GM18870 (cell line): ENCODE measurements at regions not wholly inside any gene's neighbourhood (a gene's known extent, or its start where the extent isn't known, plus 50 kb on each side); places are given as distances from the start of the nearest gene placed in this dataset.
A peak's percentile ranks its signal among the peaks of the same experiment; 100 is the strongest.

Experiments used
- ATAC-seq: cut with Tn5 transposase; IDR thresholded peaks from one replicate; pipeline ENCODE4 v1.9.1; 2021; ENCODE audit warnings: moderate library complexity; ENCODE audit not compliant: unreplicated experiment

GRCh38 chr18:43635397-43635796 is 358.1 kb upstream of the SYT4 start:
- no peak for ATAC-seq

GRCh38 chr18:43642727-43643330 is 365.5 kb upstream of the SYT4 start:
- no peak for ATAC-seq

DNA sequence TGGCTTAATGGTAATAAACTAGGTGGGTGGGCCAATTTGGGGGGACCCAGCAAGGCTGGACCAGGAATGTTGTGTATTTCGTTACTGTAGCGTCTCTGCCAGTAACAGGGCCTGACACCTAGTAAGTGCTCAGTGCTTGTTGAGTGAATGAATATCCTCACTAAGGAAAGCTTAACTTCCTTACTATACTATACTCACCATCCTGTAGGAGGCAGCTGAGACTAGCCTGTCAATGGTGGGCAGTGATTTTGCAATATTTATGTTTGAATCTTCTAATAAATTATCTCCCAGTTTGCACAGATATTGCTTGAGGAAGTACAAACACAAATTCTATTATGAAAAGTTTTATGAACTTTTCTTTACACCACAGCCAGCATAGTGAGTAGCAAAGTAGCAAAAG is 370.7 kb upstream of the SYT4 start:
- no peak for ATAC-seq

- ATAC-seq: no peak
These were observed 372.5 kb upstream of the SYT4 start for GRCh38 chr18:43649649-43650357.

GRCh38 chr18:43650426-43650825 is 373.1 kb upstream of the SYT4 start:
- no peak for ATAC-seq

GRCh38 chr18:43651057-43651456 is 373.8 kb upstream of the SYT4 start:
- no peak for ATAC-seq

- no peak for ATAC-seq
These were observed 379.3 kb upstream of the SYT4 start for GRCh38 chr18:43656547-43656946.

DNA sequence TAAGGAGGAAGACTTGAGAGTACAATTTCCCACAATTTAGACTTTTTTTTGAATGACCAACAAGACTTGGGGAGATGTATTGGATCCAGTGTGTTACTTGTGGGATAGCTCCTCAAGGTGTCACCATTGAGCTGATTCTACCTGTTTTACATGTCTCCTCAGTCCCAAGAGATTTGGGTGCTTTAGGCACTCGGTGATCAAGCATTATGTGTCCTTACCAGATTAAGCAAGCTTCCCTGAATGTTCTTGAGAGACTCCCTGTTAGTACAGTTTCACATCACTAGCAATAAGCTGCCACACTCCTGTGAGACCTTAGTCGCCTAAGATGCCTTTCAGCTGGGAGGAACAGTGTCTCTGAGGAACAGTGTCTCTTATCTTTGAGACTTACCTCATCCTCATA is 384.3 kb upstream of the SYT4 start:
- ATAC-seq: peak; percentile 81

GRCh38 chr18:43662657-43663056 is 385.4 kb upstream of the SYT4 start:
- ATAC-seq: no peak

GRCh38 chr18:43663159-43663558 is 385.9 kb upstream of the SYT4 start:
- ATAC-seq: no peak

- no peak for ATAC-seq
These were observed 387.3 kb upstream of the SYT4 start for GRCh38 chr18:43664487-43665008.

- no peak for ATAC-seq
These were observed 388.0 kb upstream of the SYT4 start for GRCh38 chr18:43665105-43665788.

GRCh38 chr18:43668866-43669265 is 391.6 kb upstream of the SYT4 start:
- ATAC-seq: no peak

- no peak for ATAC-seq
These were observed 394.1 kb upstream of the SYT4 start for GRCh38 chr18:43671431-43671830.

DNA sequence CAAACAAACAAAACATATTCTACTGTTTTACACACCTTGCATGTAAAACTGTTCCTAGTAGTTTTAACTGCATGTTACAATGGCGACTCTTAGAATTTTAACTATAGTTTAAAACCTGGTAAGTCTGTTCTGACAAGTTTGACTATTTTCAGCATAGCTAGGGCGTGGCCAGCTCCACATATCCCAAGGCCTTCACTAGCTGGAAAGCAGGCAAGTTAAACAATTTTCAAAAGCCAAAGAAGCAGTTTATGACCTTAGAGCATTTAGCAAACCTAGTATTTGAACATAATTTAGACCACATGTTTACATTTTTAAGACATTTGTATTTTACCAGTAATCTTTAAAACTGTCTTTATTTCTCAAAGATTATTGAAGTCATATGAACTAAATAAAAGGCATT is 402.8 kb upstream of the SYT4 start:
- no peak for ATAC-seq

DNA sequence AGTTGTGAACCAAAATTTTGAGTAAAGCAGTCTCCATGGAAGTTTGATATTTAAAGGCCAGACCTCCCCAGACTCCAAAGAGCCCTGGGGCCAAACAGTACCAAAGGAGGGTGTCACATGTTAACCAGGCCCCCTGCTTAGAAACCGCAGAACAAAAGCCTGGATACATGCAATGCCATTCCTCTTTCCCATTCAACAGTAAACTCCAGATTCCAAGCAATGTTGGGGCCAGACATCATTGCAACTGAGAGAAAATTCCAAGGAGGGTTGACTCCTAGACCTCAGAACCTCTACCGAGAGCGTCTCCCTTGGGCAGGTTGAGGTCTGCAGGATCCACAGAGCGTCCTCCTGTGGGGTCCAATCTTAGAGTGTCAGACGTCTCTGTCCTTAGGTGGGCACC is 404.4 kb upstream of the SYT4 start:
- ATAC-seq: no peak

DNA sequence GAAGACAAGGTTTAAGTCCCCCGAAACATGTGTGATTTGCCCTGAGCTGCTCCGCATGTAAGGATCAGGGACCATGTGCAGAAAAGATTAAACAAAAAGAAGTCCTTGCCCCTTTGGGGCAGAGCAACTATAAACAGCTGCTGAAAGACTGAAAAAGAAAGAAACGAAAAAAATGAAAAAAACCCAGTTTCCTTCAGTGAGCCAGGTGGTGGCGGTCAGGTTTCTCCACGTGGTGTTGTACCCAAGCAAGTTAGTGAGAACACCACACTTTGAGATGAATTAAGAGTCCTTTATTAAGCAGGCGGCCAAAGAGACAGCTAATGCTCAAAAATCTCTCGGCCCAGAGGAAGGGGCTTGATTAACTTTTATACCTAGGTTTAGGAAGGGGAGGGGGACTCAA is 404.9 kb upstream of the SYT4 start:
- no peak for ATAC-seq

GRCh38 chr18:43686709-43687108 is 409.4 kb upstream of the SYT4 start:
- no peak for ATAC-seq

- ATAC-seq: no peak
These were observed 414.9 kb upstream of the SYT4 start for GRCh38 chr18:43692099-43692690.

GRCh38 chr18:43702399-43702798 is 425.1 kb upstream of the SYT4 start:
- ATAC-seq: no peak

GRCh38 chr18:43703050-43703449 is 425.8 kb upstream of the SYT4 start:
- ATAC-seq: no peak

- ATAC-seq: no peak
These were observed 428.6 kb upstream of the SYT4 start for GRCh38 chr18:43705850-43706249.
